DND-41 (cell line): ENCODE measurements at regions not wholly inside any gene's neighbourhood (a gene's known extent, or its start where the extent isn't known, plus 50 kb on each side); places are given as distances from the start of the nearest gene placed in this dataset.

Experiments used
- EZH2 ChIP-seq: IDR thresholded peaks from 3 replicates; pipeline ENCODE4 v1.6.1; 2012; ENCODE audit warnings: borderline replicate concordance, low read depth, mild to moderate bottlenecking, moderate library complexity, low read length, inconsistent platforms; ENCODE audit not compliant: severe bottlenecking
- TF ChIP-seq, protein P1 (sequence below): IDR thresholded peaks from 2 replicates; pipeline ENCODE4 v1.5.1; 2012; ENCODE audit warnings: borderline replicate concordance, low read length, moderate library complexity, mild to moderate bottlenecking; ENCODE audit not compliant: poor library complexity, severe bottlenecking; ENCODE audit errors: extremely low read depth

DNA sequence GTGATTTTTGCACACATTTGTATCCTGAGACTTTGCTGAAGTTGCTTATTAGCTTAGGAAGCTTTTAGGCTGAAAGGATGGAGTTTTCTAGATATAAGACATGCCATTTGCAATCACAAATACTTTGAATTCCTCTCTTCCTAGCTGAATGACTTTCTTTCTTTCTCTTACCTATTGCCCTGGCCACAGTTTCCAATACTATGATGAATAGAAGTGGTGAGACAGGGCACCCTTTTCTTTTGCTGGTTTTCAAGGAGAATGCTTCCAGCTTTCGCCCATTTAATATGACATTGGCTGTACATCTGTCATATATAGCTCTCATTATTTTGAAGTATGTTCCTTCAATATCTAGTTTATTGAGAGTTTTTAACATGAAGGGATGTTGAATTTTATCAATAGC is 409.6 kb upstream of the EPHA7 start:
- TF ChIP-seq EZH2, result no peak
- TF ChIP-seq, protein P1, sequence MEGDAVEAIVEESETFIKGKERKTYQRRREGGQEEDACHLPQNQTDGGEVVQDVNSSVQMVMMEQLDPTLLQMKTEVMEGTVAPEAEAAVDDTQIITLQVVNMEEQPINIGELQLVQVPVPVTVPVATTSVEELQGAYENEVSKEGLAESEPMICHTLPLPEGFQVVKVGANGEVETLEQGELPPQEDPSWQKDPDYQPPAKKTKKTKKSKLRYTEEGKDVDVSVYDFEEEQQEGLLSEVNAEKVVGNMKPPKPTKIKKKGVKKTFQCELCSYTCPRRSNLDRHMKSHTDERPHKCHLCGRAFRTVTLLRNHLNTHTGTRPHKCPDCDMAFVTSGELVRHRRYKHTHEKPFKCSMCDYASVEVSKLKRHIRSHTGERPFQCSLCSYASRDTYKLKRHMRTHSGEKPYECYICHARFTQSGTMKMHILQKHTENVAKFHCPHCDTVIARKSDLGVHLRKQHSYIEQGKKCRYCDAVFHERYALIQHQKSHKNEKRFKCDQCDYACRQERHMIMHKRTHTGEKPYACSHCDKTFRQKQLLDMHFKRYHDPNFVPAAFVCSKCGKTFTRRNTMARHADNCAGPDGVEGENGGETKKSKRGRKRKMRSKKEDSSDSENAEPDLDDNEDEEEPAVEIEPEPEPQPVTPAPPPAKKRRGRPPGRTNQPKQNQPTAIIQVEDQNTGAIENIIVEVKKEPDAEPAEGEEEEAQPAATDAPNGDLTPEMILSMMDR, result no peak
